ENCODE measurements at regions not wholly inside any gene's neighbourhood (a gene's known extent, or its start where the extent isn't known, plus 50 kb on each side); places are given as distances from the start of the nearest gene placed in this dataset.
"Not testable (repeated sequence)": the region's sequence is repeated elsewhere in the genome, so short reads cannot be mapped to it uniquely, and the experiment has no call there.

- not testable (repeated sequence) for DNase-seq (ENCODE audit: low read depth in 2 of 2)
These were observed 70.2 kb downstream of the LGALS9C start for GRCh38 chr17:18546514-18547398.

- DNase-seq (ENCODE audit: low read depth in 2 of 2): not testable (repeated sequence)
These were observed 80.5 kb downstream of the LGALS9C start for GRCh38 chr17:18557086-18557485.

DNA sequence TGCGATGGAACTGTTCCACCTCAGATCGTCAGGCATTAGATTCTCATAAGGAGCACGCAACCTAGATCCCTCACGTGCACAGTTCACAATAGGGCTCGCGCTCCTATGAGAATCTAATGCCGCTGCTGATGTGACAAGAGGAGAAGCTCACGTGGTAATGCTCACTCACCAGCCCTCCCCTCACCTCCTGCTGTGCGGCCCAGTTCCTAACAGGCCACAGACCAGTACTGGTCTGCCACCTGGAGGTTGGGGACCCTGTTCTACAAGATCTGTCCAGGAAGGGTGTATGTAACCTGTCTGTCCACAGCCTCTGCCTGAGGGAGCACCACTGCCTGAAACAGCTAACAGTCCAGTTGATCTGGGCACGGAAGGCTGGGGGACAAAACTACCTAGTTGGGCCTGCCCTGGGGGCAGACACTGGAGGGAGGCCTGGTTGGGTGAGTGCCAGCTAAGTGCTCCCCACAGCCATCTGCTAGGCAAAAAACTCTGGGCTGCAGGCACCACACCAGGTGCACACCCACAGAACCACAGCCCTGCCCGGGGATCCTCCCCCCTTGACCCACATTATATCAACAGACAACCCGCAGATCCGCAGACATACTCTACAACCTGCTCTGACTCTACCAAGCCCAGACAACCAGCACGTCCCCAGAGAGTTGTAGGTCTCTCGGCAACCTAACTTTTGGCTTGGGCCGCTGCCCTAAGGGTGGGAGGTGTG, 80.7 kb downstream of the TBC1D28 start:
- DNase-seq (ENCODE audit: low read depth in 2 of 2): not testable (repeated sequence)

- DNase-seq (ENCODE audit: low read depth in 2 of 2): peak; percentile 28 to 29
These were observed 80.1 kb downstream of the TBC1D28 start for GRCh38 chr17:18564099-18564448.

DNA sequence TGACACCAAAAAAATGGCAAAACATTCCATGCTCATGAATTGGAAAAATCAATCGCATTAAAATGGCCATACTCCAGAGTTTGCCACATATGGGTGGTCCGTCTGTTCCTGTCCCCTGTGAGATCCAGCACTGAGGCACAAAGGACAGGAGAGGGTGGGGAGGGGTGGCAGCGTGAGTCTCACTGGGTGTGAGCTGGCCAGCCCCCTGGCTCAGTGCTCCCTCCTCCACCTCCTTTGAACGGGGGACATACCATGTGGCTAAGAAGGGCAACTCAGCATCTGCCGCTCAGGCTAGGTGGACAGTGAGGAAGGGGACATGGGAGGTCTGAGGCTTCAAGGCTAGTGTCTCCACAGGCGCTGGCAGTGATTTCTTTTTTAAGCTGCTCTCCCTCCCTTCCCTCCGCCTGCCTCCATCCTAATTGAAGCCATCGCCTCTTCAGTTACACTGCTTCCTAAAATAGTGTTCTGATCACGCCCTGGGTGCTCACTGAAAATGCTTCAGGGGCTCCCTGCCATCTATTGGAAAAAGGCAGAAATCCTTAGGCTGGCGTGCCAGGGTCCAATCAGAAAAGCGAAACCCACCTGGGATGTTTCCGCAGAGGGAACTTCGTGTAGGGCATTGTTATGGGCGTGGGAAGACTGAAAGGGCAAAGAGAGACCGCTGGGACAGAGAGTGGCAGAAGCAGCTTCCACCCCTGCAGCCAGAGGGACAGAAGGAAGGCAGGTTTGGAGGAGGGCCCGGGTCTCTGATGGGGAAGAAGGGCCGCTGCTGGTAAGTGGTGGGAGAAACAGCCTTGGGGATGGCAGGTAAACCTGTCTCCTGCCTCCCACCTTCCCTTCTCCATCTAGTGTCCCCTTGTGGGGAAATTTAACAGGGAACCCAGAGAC, 75.8 kb downstream of the TBC1D28 start:
- not testable (repeated sequence) for DNase-seq (ENCODE audit: low read depth in 2 of 2)

DNA sequence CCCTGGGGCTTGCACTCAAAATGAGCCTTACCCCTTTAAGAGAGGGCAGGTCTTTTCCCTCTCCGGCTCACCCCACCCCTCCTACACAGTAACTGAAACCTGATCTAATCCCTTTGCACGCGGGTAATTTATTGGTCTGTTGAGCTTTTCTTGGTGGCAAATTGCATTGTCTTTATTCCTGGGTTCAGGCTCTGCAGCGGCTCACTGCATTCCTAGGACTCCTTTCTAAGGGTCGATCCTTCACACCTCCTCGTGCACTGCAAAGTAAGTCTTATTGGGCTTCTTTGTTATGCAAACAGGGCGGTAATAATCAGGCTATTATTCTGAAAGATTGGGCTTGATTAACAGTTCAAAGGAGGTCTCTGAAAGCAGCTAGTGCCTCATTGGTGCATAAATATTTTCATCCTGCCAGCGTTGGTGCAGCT, 74.7 kb downstream of the TBC1D28 start:
- DNase-seq (ENCODE audit: low read depth in 2 of 2): peak in 1 of 2 donors; percentile 2

- not testable (repeated sequence) for DNase-seq (ENCODE audit: low read depth in 2 of 2)
These were observed 71.7 kb downstream of the TBC1D28 start for GRCh38 chr17:18572536-18572935.

DNA sequence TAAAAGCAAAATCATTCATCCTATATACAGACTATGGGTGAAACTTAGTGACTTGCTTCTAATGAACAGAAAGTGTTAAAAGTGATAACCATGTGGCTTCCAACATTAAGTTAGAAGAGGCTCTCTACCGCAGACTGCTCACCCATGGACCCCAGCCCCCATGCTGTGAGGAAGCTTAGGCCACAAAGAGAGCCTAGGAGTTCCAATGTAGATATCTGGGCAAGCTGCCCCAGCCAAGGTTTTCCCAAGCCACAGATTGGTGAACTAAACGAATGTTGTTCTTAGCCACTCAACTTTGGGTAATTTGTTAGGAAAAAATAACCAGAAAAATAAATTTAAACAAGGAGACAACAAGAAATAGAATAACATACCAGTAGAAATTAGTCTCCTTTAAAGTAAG, 70.1 kb downstream of the TBC1D28 start:
- not testable (repeated sequence) for DNase-seq (ENCODE audit: low read depth in 2 of 2)

Measured in lung microvascular endothelial cell (primary cell).